ENCODE measurements at regions not wholly inside any gene's neighbourhood (a gene's known extent, or its start where the extent isn't known, plus 50 kb on each side); places are given as distances from the start of the nearest gene placed in this dataset.

GRCh38 chr3:177337541-177338331 is 140.5 kb upstream of the TBL1XR1 start:
- TF ChIP-seq CTCF (IDR thresholded peaks at IDR 0.05) (no peak), POLR2A (IDR thresholded peaks at IDR 0.05) (no peak), EP300 (IDR thresholded peaks at IDR 0.05) (no peak)
